ENCODE measurements at regions not wholly inside any gene's neighbourhood (a gene's known extent, or its start where the extent isn't known, plus 50 kb on each side); places are given as distances from the start of the nearest gene placed in this dataset.

GRCh38 chr5:66438087-66438486, 158.1 kb upstream of the MAST4 start:
- H3K27ac ChIP-seq = no peak overlapping the region
- H3K27me3 ChIP-seq = no peaks in the 10 kb centered on the region
- no peak for TF ChIP-seq POLR2A (IDR thresholded peaks at IDR 0.05)
- no peak for TF ChIP-seq CTCF (IDR thresholded peaks at IDR 0.05)
- no peaks in the 10 kb centered on the region for H3K9me3 ChIP-seq
- H3K36me3 ChIP-seq = no peaks in the 10 kb centered on the region
- H3K4me3 ChIP-seq = no peak overlapping the region
- intact Hi-C loops (cut with DNase I) = no loop called here
- 73% methylated on average over 4 of the region's 4 CpGs for WGBS (ENCODE audit: insufficient coverage, low coverage, low lambda C conversion rate, missing lambda C conversion rate)
- ATAC-seq (no peak), DNase-seq (no peak)
- no peaks in the 10 kb centered on the region for H3K4me1 ChIP-seq

GRCh38 chr5:66438696-66439095, 157.5 kb upstream of the MAST4 start:
- intact Hi-C loops (cut with DNase I) = no loop called here
- no peak for DNase-seq
- Histone ChIP-seq H3K9me3 (no peaks in the 10 kb centered on the region), H3K4me1 (no peaks in the 10 kb centered on the region), H3K4me3 (no peak overlapping the region), H3K27me3 (no peaks in the 10 kb centered on the region), H3K27ac (no peak overlapping the region), H3K36me3 (no peaks in the 10 kb centered on the region)
- TF ChIP-seq POLR2A (IDR thresholded peaks at IDR 0.05) (no peak), CTCF (IDR thresholded peaks at IDR 0.05) (no peak)
- ATAC-seq = no peak
- WGBS (ENCODE audit: insufficient coverage, low coverage, low lambda C conversion rate, missing lambda C conversion rate) = 46% methylated on average over 2 of the region's 3 CpGs

- intact Hi-C loops (cut with DNase I) = no loop called here
- H3K4me1 ChIP-seq = no peaks in the 10 kb centered on the region
- DNase-seq (no peak), ATAC-seq (peak; percentile 17 to 62 (median 35))
- no peaks in the 10 kb centered on the region for H3K27me3 ChIP-seq
- H3K36me3 ChIP-seq = no peaks in the 10 kb centered on the region
- TF ChIP-seq CTCF (IDR thresholded peaks at IDR 0.05) (no peak), POLR2A (IDR thresholded peaks at IDR 0.05) (no peak)
- H3K4me3 ChIP-seq = no peak overlapping the region
- H3K27ac ChIP-seq = no peak overlapping the region
- 40% methylated on average over 4 of the region's 5 CpGs for WGBS (ENCODE audit: insufficient coverage, low coverage, low lambda C conversion rate, missing lambda C conversion rate)
- H3K9me3 ChIP-seq = no peaks in the 10 kb centered on the region
Measured at GRCh38 chr5:66440202-66440680, 156.0 kb upstream of the MAST4 start.

- intact Hi-C loops (cut with DNase I) = no loop called here
Measured at GRCh38 chr5:66441351-66441750, 154.8 kb upstream of the MAST4 start.

More at GRCh38 chr5:66441351-66441750, 154.8 kb upstream of the MAST4 start:
- TF ChIP-seq POLR2A (IDR thresholded peaks at IDR 0.05) = no peak
- no peak for TF ChIP-seq CTCF (IDR thresholded peaks at IDR 0.05)
- no peaks in the 10 kb centered on the region for H3K4me1 ChIP-seq
- H3K27ac ChIP-seq = no peak overlapping the region
- H3K36me3 ChIP-seq = no peaks in the 10 kb centered on the region
- ATAC-seq (no peak), DNase-seq (no peak)
- no peak overlapping the region for H3K4me3 ChIP-seq
- WGBS (ENCODE audit: insufficient coverage, low coverage, low lambda C conversion rate, missing lambda C conversion rate) = 71% methylated on average over 1 of the region's 1 CpG
- no peaks in the 10 kb centered on the region for H3K9me3 ChIP-seq
- H3K27me3 ChIP-seq = no peaks in the 10 kb centered on the region
